NCI-H2227 (cell line): ENCODE measurements at regions not wholly inside any gene's neighbourhood (a gene's known extent, or its start where the extent isn't known, plus 50 kb on each side); places are given as distances from the start of the nearest gene placed in this dataset.
A peak's percentile ranks its signal among the peaks of the same experiment; 100 is the strongest.

Experiments
- DNase-seq: peaks from one replicate; lab custom pipeline; 2025; ENCODE audit not compliant: unreplicated experiment; lab: John Stamatoyannopoulos, UW

GRCh38 chr3:6733699-6734394, 127.1 kb upstream of the GRM7 start:
- DNase-seq: no peak

- no peak for DNase-seq
Measured at GRCh38 chr3:6734395-6734746, 126.5 kb upstream of the GRM7 start.

- DNase-seq: no peak
Measured at GRCh38 chr3:6736836-6737629, 123.9 kb upstream of the GRM7 start.

- no peak for DNase-seq
Measured at GRCh38 chr3:6737630-6738029, 123.3 kb upstream of the GRM7 start.

GRCh38 chr3:6739288-6739687, 121.6 kb upstream of the GRM7 start:
- no peak for DNase-seq

- DNase-seq: no peak
Measured at GRCh38 chr3:6743067-6743720, 117.7 kb upstream of the GRM7 start.

GRCh38 chr3:6746443-6746842, 114.5 kb upstream of the GRM7 start:
- DNase-seq: no peak

GRCh38 chr3:6747017-6747416, 113.9 kb upstream of the GRM7 start:
- DNase-seq: no peak

GRCh38 chr3:6750782-6751181, 110.1 kb upstream of the GRM7 start:
- no peak for DNase-seq

- no peak for DNase-seq
Measured at GRCh38 chr3:6753536-6753935, 107.4 kb upstream of the GRM7 start.

- peak; percentile 1 for DNase-seq
Measured at GRCh38 chr3:6769532-6770396, 91.2 kb upstream of the GRM7 start.

- DNase-seq: no peak
Measured at GRCh38 chr3:6770397-6770690, 90.6 kb upstream of the GRM7 start.

- no peak for DNase-seq
Measured at GRCh38 chr3:6771171-6771570, 89.7 kb upstream of the GRM7 start.

- no peak for DNase-seq
Measured at GRCh38 chr3:6779140-6779539, 81.8 kb upstream of the GRM7 start.

GRCh38 chr3:6781092-6781491, 79.8 kb upstream of the GRM7 start:
- DNase-seq: no peak

- no peak for DNase-seq
Measured at GRCh38 chr3:6785726-6786125, 75.2 kb upstream of the GRM7 start.

GRCh38 chr3:6791161-6791560, 69.8 kb upstream of the GRM7 start:
- no peak for DNase-seq

GRCh38 chr3:6799264-6799915, 61.5 kb upstream of the GRM7 start:
- DNase-seq: no peak

GRCh38 chr3:6803619-6804018, 57.3 kb upstream of the GRM7 start:
- DNase-seq: no peak

- DNase-seq: no peak
Measured at GRCh38 chr3:6805236-6805635, 55.7 kb upstream of the GRM7 start.

GRCh38 chr3:6806991-6807390, 53.9 kb upstream of the GRM7 start:
- no peak for DNase-seq
